ENCODE measurements at regions not wholly inside any gene's neighbourhood (a gene's known extent, or its start where the extent isn't known, plus 50 kb on each side); places are given as distances from the start of the nearest gene placed in this dataset.

DNA sequence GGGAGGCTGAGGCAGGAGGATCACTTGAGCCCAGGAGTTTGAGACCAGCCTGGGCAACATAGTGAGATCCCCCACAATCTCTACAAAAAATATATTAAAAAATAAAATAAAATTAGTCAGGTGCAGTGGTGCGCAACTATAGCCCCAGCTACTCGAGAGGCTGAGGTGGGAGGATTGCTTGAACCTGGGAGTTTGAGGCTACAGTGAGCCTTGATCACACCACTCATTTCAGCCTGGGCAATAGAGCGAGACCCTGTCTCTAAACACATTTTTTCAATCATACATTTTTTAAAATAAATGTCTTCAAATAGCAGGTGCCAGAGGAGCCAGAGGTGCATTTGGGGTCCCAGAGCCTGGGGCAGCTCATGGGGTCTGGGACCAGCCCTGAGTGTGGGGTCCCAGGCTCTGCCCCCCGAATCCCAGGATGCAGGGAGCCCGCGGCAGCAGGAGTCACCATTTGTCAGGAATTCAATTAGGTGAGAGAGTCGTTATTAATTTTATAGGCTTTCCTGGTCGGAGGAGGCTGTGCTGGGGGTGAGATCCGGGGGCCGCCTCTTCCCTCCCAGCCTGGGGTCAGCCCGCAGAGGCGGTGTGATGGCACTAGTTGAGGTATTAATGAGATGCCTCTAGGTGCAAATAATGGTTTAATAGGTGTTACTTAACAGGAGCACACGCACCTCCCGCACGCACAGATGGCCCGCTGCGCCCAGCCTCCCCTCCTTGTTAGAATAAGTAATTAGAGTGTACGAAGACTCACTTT, 78.3 kb downstream of the MICALL2 start:
- DNase-seq = no peak

DNA sequence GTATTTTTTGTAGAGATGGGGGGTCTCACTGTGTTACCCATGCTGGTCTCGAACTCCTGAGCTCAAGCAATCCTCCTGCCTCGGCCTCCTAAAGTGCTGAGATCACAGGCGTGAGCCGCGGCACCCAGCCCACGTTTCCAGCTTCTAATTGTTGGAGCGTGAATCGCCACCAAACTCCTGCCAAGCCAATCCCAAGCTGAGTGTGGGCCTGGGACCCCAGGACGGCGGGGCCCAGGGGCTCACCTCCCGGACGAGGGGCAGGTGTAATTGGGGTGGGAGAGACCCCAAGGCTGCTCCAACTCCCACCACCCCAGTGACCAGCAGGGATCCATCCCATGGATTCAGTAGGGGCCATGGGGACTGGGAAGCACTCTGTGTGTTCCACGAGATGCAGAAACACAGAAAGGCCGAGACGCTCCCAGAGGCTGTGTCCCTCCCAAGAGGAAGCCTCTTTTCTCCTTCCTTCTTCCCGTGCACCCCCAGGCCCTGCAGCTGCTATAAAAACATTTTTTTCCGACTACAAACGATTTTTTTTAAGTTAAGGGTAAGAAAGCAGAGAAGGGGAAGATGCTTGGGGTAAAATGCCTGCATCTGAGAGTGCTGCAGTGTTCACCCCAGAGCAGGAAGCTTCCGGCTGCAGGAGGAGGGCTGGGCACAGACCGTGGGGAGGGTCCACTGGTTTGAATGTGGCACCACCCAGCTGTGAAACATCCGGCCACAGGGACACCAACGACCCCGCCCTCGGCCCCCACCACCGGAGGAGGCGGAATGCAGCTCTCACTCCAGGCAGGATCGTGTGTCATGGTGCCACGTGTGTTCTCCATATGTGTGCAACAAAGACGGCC, 76.5 kb downstream of the MICALL2 start:
- no peak for DNase-seq

DNA sequence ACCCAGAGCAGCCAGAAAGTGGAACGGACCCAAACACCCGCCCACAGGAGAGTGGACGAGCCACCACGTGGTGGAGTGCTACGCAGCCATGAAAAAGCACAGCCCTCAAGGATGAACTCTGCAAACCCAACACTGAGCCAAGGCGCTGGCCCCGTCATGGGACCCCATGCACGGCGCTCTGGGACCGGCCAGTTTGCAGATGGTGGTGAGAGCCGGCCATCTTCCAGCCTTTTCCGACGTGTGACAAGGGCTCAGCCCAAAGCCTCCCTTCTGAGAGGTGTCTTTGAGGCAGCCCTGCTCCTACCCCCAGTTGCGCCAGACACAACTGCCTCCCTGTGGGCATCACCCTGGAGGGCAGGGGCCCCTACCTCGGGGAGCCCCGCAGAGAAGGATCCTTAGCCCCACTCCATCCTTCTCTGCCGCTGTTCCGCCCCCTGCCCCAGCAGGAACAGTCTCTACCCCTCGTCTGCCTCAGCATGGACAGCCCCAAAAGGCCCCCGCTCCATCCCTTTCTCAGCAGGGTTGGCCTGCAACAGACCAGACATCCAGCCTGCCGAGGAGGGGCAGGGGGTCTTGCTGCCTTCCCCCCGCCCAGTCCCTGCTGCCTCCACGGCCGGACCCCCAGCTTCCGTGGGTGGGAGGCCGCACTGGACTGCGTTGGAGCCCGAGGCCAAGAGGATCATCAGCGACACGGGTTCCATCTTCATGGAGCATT, 75.7 kb downstream of the MICALL2 start:
- DNase-seq = no peak

DNA sequence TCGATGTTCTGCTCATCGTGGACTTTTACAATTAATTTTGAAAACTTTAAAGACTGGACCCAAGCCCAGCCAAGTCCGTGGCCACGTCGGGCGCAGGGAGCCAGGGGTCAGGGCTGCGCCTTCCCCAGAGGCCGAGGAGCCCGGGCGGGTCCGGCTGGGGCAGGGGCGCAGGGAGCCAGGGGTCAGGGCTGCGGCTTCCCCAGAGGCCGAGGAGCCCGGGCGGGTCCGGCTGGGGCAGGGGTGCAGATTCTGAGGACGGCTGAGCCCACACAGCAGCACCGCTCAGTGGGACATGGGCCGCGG, 75.2 kb downstream of the MICALL2 start:
- no peak for DNase-seq
